ENCODE measurements at regions not wholly inside any gene's neighbourhood (a gene's known extent, or its start where the extent isn't known, plus 50 kb on each side); places are given as distances from the start of the nearest gene placed in this dataset.

DNA sequence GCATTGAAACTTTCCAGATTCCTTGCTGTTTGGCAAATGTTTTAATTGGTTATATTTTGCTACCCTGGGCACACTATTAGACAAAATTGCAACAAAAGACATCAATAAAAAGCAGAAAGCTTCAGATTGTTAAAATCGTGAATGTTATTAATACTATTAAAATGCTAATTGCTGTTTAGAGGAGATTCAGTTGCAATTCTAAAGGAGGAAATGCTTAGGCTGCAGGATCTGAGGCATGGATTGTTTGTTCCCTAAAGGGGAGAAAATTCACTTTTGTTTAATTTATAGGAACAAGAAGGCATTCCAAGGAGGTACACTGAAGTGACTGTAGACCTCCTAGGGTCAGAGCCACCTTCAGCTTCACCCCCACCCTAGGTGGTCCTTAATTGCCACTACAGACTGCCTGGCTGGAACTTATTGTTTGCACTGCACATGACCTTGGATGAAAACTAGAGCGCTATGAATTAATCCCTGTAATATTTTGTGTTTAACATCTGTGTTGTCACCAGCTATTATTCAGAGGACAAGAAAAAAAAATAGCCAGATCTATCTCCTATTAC lies 1266.9 kb upstream of the ADGRL2 start:
- Histone ChIP-seq H3K4me3 (replicated peaks in 1 of 3; ENCODE audit: insufficient read depth in 1 of 3, low read depth in 2 of 3, low read length in 3 of 3) (no peak overlapping the region), H3K4me1 (ENCODE audit: insufficient read depth, low read length) (no peaks in the 10 kb centered on the region), H3K27ac (ENCODE audit: extremely low read length, insufficient read depth, low read length) (no peak overlapping the region), H3K4me2 (ENCODE audit: low read depth, low read length) (no peak overlapping the region), H3K27me3 (ENCODE audit: control insufficient read depth in 1 of 2, insufficient read depth in 2 of 2, low read length in 2 of 2) (no peaks in the 10 kb centered on the region), H2AFZ (ENCODE audit: low read length) (no peak overlapping the region), H3K9me3 (ENCODE audit: low read length) (peaks cover 77% of the 10 kb centered on the region), H4K20me1 (ENCODE audit: insufficient read depth, low read length) (no peaks in the 10 kb centered on the region), H3K79me2 (ENCODE audit: insufficient read depth, low read length) (no peaks in the 10 kb centered on the region), H3K9ac (ENCODE audit: insufficient read depth, low read depth, low read length) (no peak overlapping the region), H3K36me3 (replicated peaks in 1 of 2; ENCODE audit: control insufficient read depth in 1 of 2, insufficient read depth in 2 of 2, low read length in 2 of 2) (no peaks in the 10 kb centered on the region)
- FAIRE-seq = no peak
- CTCF ChIA-PET (ENCODE audit: low intra/inter-chr PET ratio, low total read pairs) = no interaction called here
- no peak for TF ChIP-seq ERF (CRISPR knock-in tag; IDR thresholded peaks at IDR 0.05)
- 50% methylated on average over 2 of the region's 2 CpGs for WGBS (ENCODE audit: low lambda C conversion rate)
- intact Hi-C loops (cut with micrococcal nuclease; ENCODE audit: unreplicated experiment) (no loop called here), in situ Hi-C loops (cut with HindIII; ENCODE audit: extremely low pct_ligation_motif_present, low pct_unique_long_range_greater_than_20kb) (no loop called here)
- no peak for DNase-seq (ENCODE audit: low spot score)
- no peak for ATAC-seq
- POLR2A ChIA-PET = no interaction called here
- BruUV-seq (replicated peaks) = no TSS peak

DNA sequence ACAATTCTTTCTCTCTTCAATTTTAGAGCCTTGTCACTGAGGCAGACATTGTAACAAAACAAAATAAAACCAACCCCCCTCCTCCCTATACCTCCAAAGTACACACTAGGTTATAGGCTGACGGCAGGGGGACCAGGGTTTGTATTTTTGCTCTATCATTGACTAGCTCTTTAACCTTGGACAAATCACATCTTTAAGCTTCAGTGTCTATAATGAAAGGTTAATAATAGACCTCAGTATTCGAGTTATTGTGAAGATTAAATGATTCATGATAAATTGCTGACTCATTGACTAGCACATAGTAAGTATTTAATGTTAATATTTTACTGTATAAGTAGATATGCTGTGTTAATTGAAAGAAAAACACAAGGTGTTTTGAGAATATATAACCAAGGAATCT lies 1267.6 kb upstream of the ADGRL2 start:
- TF ChIP-seq MAFK (conservative IDR thresholded peaks at IDR 0.05 in 1 of 2, IDR thresholded peaks at IDR 0.05 in 1 of 2; ENCODE audit: low read length in 2 of 2) = peak; percentile 15 to 55; a peak in 1 of 4 replicates
- peak; percentile 31; the same call in 1 of the 2 replicates for TF ChIP-seq NFE2L2 (IDR thresholded peaks at IDR 0.05; ENCODE audit: low read length)
- TF ChIP-seq RFX5 (IDR thresholded peaks at IDR 0.05; ENCODE audit: low read depth, low read length) = no peak
- no peak for TF ChIP-seq ZNF333 (CRISPR knock-in tag; IDR thresholded peaks at IDR 0.05; ENCODE audit: borderline replicate concordance)
- Histone ChIP-seq H3K4me3 (replicated peaks in 1 of 3; ENCODE audit: insufficient read depth in 1 of 3, low read depth in 2 of 3, low read length in 3 of 3) (no peak overlapping the region), H3K27ac (ENCODE audit: extremely low read length, insufficient read depth, low read length) (no peak overlapping the region), H4K20me1 (ENCODE audit: insufficient read depth, low read length) (no peaks in the 10 kb centered on the region), H2AFZ (ENCODE audit: low read length) (no peak overlapping the region), H3K36me3 (replicated peaks in 1 of 2; ENCODE audit: control insufficient read depth in 1 of 2, insufficient read depth in 2 of 2, low read length in 2 of 2) (no peaks in the 10 kb centered on the region), H3K9ac (ENCODE audit: insufficient read depth, low read depth, low read length) (no peak overlapping the region), H3K4me2 (ENCODE audit: low read depth, low read length) (no peak overlapping the region), H3K27me3 (ENCODE audit: control insufficient read depth in 1 of 2, insufficient read depth in 2 of 2, low read length in 2 of 2) (no peaks in the 10 kb centered on the region), H3K9me3 (ENCODE audit: low read length) (peaks cover 78% of the 10 kb centered on the region), H3K4me1 (ENCODE audit: insufficient read depth, low read length) (no peaks in the 10 kb centered on the region), H3K79me2 (ENCODE audit: insufficient read depth, low read length) (no peaks in the 10 kb centered on the region)
- DNase-seq (ENCODE audit: low spot score) (no peak), ATAC-seq (no peak), FAIRE-seq (no peak)
- intact Hi-C loops (cut with micrococcal nuclease; ENCODE audit: unreplicated experiment) = no loop called here
- no TSS peak for BruUV-seq (replicated peaks)
- in situ Hi-C loops (cut with HindIII; ENCODE audit: extremely low pct_ligation_motif_present, low pct_unique_long_range_greater_than_20kb) = no loop called here
- 12% methylated on average over 2 of the region's 2 CpGs for WGBS (ENCODE audit: low lambda C conversion rate)
- POLR2A ChIA-PET = no interaction called here
- CTCF ChIA-PET (ENCODE audit: low intra/inter-chr PET ratio, low total read pairs) = no interaction called here

All from HepG2 (cell line).